Keratinocyte (primary cell): ENCODE measurements at regions not wholly inside any gene's neighbourhood (a gene's known extent, or its start where the extent isn't known, plus 50 kb on each side); places are given as distances from the start of the nearest gene placed in this dataset.

Experiments
- EZH2 ChIP-seq: IDR thresholded peaks from one replicate; pipeline ENCODE4 v1.6.1; 2012; ENCODE audit warnings: inconsistent platforms, mild to moderate bottlenecking, low read length, moderate library complexity
- TF ChIP-seq, protein P1 (sequence below), 3 experiments: IDR thresholded peaks in 1 of 3; conservative IDR thresholded peaks in 1 of 3; optimal IDR thresholded peaks in 1 of 3; 2 replicates in 2 of 3; 3 replicates in 1 of 3; pipeline versions ENCODE3 to v1.5.1; 2011; ENCODE audit warnings: low read length in 3 of 3, mild to moderate bottlenecking in 3 of 3, moderate library complexity in 2 of 3, control low read depth in 1 of 3, inconsistent platforms in 1 of 3; ENCODE audit not compliant: insufficient read depth in 2 of 3; ENCODE audit errors: extremely low read depth in 1 of 3

DNA sequence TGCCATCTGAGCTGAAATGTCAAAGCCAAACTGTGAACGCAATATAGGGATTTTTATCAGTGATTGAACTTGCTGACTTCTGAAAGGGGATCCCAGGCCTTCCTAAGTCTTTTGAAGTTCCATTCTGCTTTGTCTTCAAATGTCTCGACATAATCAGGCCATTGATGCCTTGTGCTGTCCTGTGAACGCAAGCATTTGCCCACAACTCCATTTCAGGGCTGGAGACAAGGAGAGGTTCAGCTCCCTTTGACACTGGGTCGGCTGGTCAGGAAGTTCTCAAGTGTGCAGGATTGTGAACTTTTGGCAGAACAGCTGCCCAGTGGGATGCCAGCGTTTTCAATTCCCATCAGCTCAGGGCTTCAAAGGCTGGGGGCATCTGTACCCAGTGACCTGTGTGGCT is 345.3 kb downstream of the NUAK1 start:
- TF ChIP-seq, protein P1, sequence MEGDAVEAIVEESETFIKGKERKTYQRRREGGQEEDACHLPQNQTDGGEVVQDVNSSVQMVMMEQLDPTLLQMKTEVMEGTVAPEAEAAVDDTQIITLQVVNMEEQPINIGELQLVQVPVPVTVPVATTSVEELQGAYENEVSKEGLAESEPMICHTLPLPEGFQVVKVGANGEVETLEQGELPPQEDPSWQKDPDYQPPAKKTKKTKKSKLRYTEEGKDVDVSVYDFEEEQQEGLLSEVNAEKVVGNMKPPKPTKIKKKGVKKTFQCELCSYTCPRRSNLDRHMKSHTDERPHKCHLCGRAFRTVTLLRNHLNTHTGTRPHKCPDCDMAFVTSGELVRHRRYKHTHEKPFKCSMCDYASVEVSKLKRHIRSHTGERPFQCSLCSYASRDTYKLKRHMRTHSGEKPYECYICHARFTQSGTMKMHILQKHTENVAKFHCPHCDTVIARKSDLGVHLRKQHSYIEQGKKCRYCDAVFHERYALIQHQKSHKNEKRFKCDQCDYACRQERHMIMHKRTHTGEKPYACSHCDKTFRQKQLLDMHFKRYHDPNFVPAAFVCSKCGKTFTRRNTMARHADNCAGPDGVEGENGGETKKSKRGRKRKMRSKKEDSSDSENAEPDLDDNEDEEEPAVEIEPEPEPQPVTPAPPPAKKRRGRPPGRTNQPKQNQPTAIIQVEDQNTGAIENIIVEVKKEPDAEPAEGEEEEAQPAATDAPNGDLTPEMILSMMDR (optimal IDR thresholded peaks at IDR 0.05 in 1 of 3, IDR thresholded peaks at IDR 0.05 in 1 of 3, conservative IDR thresholded peaks at IDR 0.05 in 1 of 3; ENCODE audit: extremely low read depth in 1 of 3, insufficient read depth in 2 of 3, low read length in 3 of 3) = no peak
- TF ChIP-seq EZH2 = no peak
